D721Med (cell line): ENCODE measurements at regions not wholly inside any gene's neighbourhood (a gene's known extent, or its start where the extent isn't known, plus 50 kb on each side); places are given as distances from the start of the nearest gene placed in this dataset.

Experiments
- DNase-seq: peaks from one replicate; pipeline ENCODE4 v3.0.0; 2011; ENCODE audit warnings: low spot score; ENCODE audit not compliant: insufficient read length
- FAIRE-seq: peaks from 2 replicates; lab custom pipeline; 2011; peaks lifted over from hg19 to GRCh38; lab: Jason Lieb, UNC
- CTCF ChIP-seq: IDR thresholded peaks from 2 replicates; pipeline ENCODE4 v1.5.1; 2012; ENCODE audit warnings: mild to moderate bottlenecking, control low read depth; ENCODE audit not compliant: insufficient read depth; ENCODE audit errors: missing control alignments

GRCh38 chr10:113219446-113219845 lies 269.4 kb downstream of the TCF7L2 start:
- TF ChIP-seq CTCF: no peak
- no peak for FAIRE-seq
- no peak for DNase-seq

GRCh38 chr10:113221756-113222168 lies 271.7 kb downstream of the TCF7L2 start:
- no peak for TF ChIP-seq CTCF

GRCh38 chr10:113222207-113222606 lies 272.2 kb downstream of the TCF7L2 start:
- no peak for TF ChIP-seq CTCF
- no peak for FAIRE-seq

More at GRCh38 chr10:113221756-113222168, 271.7 kb downstream of the TCF7L2 start:
- no peak for DNase-seq
- no peak for FAIRE-seq

GRCh38 chr10:113225364-113225763 lies 275.3 kb downstream of the TCF7L2 start:
- no peak for TF ChIP-seq CTCF
- no peak for FAIRE-seq
- no peak for DNase-seq

More at GRCh38 chr10:113222207-113222606, 272.2 kb downstream of the TCF7L2 start:
- DNase-seq: no peak

- no peak for FAIRE-seq
- TF ChIP-seq CTCF: no peak
- no peak for DNase-seq
These were observed 275.9 kb downstream of the TCF7L2 start for GRCh38 chr10:113225903-113226302.

GRCh38 chr10:113226399-113226798 lies 276.4 kb downstream of the TCF7L2 start:
- FAIRE-seq: no peak
- DNase-seq: no peak
- TF ChIP-seq CTCF: no peak

- FAIRE-seq: no peak
- no peak for TF ChIP-seq CTCF
- DNase-seq: no peak
These were observed 276.9 kb downstream of the TCF7L2 start for GRCh38 chr10:113226831-113227445.
